22Rv1 (cell line): ENCODE measurements at regions not wholly inside any gene's neighbourhood (a gene's known extent, or its start where the extent isn't known, plus 50 kb on each side); places are given as distances from the start of the nearest gene placed in this dataset.

ENCODE experiments used
- CTCF ChIP-seq: fragments of 450-650 bp; IDR thresholded peaks from 2 replicates; pipeline ENCODE4 v1.5.1; 2017; ENCODE audit warnings: mild to moderate bottlenecking
- ZFX ChIP-seq: fragments of 450-650 bp; IDR thresholded peaks from 2 replicates; pipeline ENCODE4 v1.6.1; 2017; ENCODE audit warnings: antibody characterized with exemption, borderline replicate concordance

- TF ChIP-seq CTCF, result no peak
- no peak for TF ChIP-seq ZFX
These were observed 336.2 kb upstream of the FAT1 start for GRCh38 chr4:187059895-187060294.
